HEK293 (cell line): ENCODE measurements at regions not wholly inside any gene's neighbourhood (a gene's known extent, or its start where the extent isn't known, plus 50 kb on each side); places are given as distances from the start of the nearest gene placed in this dataset.

ENCODE experiments used
- ATF2 ChIP-seq: fragments of 450-650 bp; formaldehyde crosslinking; IDR thresholded peaks from 2 replicates; pipeline ENCODE4 v1.5.1; 2016; ENCODE audit warnings: missing biosample characterization, missing genetic modification characterization, low read depth
- CTCF ChIP-seq: fragments of 450-650 bp; formaldehyde crosslinking; IDR thresholded peaks from 2 replicates; pipeline ENCODE4 v1.5.1; 2016; ENCODE audit warnings: missing biosample characterization, missing genetic modification characterization
- OSR2 ChIP-seq: fragments of 450-650 bp; formaldehyde crosslinking; IDR thresholded peaks from 2 replicates; pipeline ENCODE4 v1.5.1; 2016; ENCODE audit warnings: missing biosample characterization, missing genetic modification characterization
- TCF7L2 ChIP-seq: IDR thresholded peaks from 2 replicates; pipeline ENCODE4 v1.6.1; 2011; ENCODE audit warnings: low read depth, mild to moderate bottlenecking, inconsistent platforms, low read length, moderate library complexity, borderline replicate concordance
- ZBTB10 ChIP-seq: fragments of 450-650 bp; formaldehyde crosslinking; IDR thresholded peaks from 2 replicates; pipeline ENCODE4 v1.5.1; 2016; ENCODE audit warnings: missing biosample characterization, missing genetic modification characterization
- ZNF2 ChIP-seq: fragments of 450-650 bp; formaldehyde crosslinking; IDR thresholded peaks from 2 replicates; pipeline ENCODE4 v1.5.1; 2016; ENCODE audit warnings: missing biosample characterization, missing genetic modification characterization
- TF ChIP-seq, protein P1 (sequence below): fragments of 450-650 bp; formaldehyde crosslinking; IDR thresholded peaks from 2 replicates; pipeline ENCODE4 v1.5.1; 2016; ENCODE audit warnings: missing biosample characterization, missing genetic modification characterization

DNA sequence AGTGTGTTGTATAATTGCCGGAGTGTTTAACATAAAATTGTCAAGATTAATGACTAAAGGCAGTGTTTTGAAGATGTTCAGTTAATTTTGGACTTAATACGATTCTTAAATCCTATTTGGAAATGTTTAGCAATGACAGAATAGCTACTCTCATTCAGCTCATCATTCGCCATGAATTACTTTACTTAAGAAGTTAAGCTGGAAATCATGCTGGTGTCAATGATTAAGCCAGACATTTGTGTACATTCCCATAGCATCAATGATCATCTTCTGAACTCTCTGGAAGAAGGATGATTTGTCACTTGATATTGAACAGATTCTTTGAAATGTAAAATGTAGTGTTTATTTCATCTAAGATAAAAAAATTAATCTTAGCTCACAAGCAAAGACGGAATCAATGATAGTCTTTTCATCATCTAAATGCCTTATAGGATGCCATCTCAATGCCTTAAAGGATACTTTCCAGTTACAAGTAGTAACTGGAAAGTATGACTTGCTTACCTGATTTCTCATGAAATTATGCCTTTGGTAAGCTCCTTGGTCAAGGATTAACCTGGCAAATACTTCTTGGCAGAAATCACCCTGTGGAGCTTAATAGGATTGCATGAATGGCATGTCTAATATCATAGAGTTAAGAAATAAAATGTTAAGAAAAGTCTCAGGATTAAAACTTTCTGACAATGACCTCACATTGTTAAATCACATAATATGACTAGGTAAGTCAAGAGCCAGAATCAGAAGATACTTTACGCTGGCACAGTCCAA lies 515.5 kb upstream of the AGA start:
- TF ChIP-seq ZBTB10 (tag by site-specific recombination) (no peak), ZNF2 (tag by site-specific recombination) (no peak), OSR2 (tag by site-specific recombination) (no peak), TCF7L2 (no peak), CTCF (tag by site-specific recombination) (no peak), ATF2 (tag by site-specific recombination) (no peak)
- TF ChIP-seq, protein P1, sequence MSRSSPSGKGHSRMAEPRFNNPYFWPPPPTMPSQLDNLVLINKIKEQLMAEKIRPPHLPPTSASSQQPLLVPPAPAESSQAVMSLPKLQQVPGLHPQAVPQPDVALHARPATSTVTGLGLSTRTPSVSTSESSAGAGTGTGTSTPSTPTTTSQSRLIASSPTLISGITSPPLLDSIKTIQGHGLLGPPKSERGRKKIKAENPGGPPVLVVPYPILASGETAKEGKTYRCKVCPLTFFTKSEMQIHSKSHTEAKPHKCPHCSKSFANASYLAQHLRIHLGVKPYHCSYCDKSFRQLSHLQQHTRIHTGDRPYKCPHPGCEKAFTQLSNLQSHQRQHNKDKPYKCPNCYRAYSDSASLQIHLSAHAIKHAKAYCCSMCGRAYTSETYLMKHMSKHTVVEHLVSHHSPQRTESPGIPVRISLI (tag by site-specific recombination), result no peak
